GM06990 (cell line): ENCODE measurements at regions not wholly inside any gene's neighbourhood (a gene's known extent, or its start where the extent isn't known, plus 50 kb on each side); places are given as distances from the start of the nearest gene placed in this dataset.

Experiments
- DNase-seq: peaks from one replicate; pipeline ENCODE4 v3.0.0-alpha.2; 2011; ENCODE audit not compliant: insufficient read length; ENCODE audit errors: extremely low read depth
- H3K27me3 ChIP-seq: replicated peaks from 2 replicates; pipeline ENCODE4 v1.6.0; 2011; ENCODE audit warnings: low read length; ENCODE audit not compliant: control insufficient read depth, insufficient read depth
- H3K36me3 ChIP-seq: 2 replicates; pipeline ENCODE4 v1.5.1; 2011; ENCODE audit warnings: low read length; ENCODE audit not compliant: control insufficient read depth, insufficient read depth
- H3K4me3 ChIP-seq: replicated peaks from 2 replicates; pipeline ENCODE4 v1.5.1; 2011; ENCODE audit warnings: low read depth, mild to moderate bottlenecking, control low read depth, low read length
- CTCF ChIP-seq: IDR thresholded peaks from 2 replicates; pipeline ENCODE4 v1.5.1; 2011; ENCODE audit warnings: low read length, control low read depth, mild to moderate bottlenecking, inconsistent platforms; ENCODE audit not compliant: insufficient read depth, poor library complexity, severe bottlenecking

GRCh38 chr3:3553236-3553635 is 246.0 kb upstream of the LRRN1 start:
- Histone ChIP-seq H3K4me3 (no peak overlapping the region), H3K27me3 (no peaks in the 10 kb centered on the region), H3K36me3 (no peaks in the 10 kb centered on the region)
- no peak for DNase-seq
- no peak for TF ChIP-seq CTCF

- DNase-seq: no peak
- Histone ChIP-seq H3K4me3 (no peak overlapping the region), H3K27me3 (no peaks in the 10 kb centered on the region), H3K36me3 (no peaks in the 10 kb centered on the region)
- no peak for TF ChIP-seq CTCF
These were observed 246.5 kb upstream of the LRRN1 start for GRCh38 chr3:3552761-3553160.

- Histone ChIP-seq H3K36me3 (no peaks in the 10 kb centered on the region), H3K4me3 (no peak overlapping the region), H3K27me3 (no peaks in the 10 kb centered on the region)
- TF ChIP-seq CTCF: no peak
- no peak for DNase-seq
These were observed 247.2 kb upstream of the LRRN1 start for GRCh38 chr3:3551981-3552380.

GRCh38 chr3:3545360-3545759 is 253.9 kb upstream of the LRRN1 start:
- no peak for DNase-seq
- H3K27me3 ChIP-seq: no peaks in the 10 kb centered on the region
- no peaks in the 10 kb centered on the region for H3K36me3 ChIP-seq
- no peak overlapping the region for H3K4me3 ChIP-seq
- no peak for TF ChIP-seq CTCF

- Histone ChIP-seq H3K27me3 (no peaks in the 10 kb centered on the region), H3K4me3 (no peak overlapping the region), H3K36me3 (no peaks in the 10 kb centered on the region)
- DNase-seq: no peak
- TF ChIP-seq CTCF: no peak
These were observed 260.8 kb upstream of the LRRN1 start for GRCh38 chr3:3538451-3538850.

GRCh38 chr3:3532508-3532907 is 266.7 kb upstream of the LRRN1 start:
- no peak for TF ChIP-seq CTCF
- no peak for DNase-seq
- no peaks in the 10 kb centered on the region for H3K36me3 ChIP-seq
- no peaks in the 10 kb centered on the region for H3K27me3 ChIP-seq
- H3K4me3 ChIP-seq: no peak overlapping the region
